GM19351 (cell line): ENCODE measurements at regions not wholly inside any gene's neighbourhood (a gene's known extent, or its start where the extent isn't known, plus 50 kb on each side); places are given as distances from the start of the nearest gene placed in this dataset.
"Not testable (repeated sequence)": the region's sequence is repeated elsewhere in the genome, so short reads cannot be mapped to it uniquely, and the experiment has no call there.

ENCODE experiments used
- ATAC-seq: cut with Tn5 transposase; IDR thresholded peaks from one replicate; pipeline ENCODE4 v1.9.1; 2021; ENCODE audit warnings: mild to moderate bottlenecking, moderate library complexity; ENCODE audit not compliant: unreplicated experiment

- ATAC-seq = no peak
Measured at GRCh38 chr13:88369866-88370265, 698.7 kb downstream of the SLITRK5 start.

GRCh38 chr13:88376760-88377388, 705.7 kb downstream of the SLITRK5 start:
- ATAC-seq = no peak

DNA sequence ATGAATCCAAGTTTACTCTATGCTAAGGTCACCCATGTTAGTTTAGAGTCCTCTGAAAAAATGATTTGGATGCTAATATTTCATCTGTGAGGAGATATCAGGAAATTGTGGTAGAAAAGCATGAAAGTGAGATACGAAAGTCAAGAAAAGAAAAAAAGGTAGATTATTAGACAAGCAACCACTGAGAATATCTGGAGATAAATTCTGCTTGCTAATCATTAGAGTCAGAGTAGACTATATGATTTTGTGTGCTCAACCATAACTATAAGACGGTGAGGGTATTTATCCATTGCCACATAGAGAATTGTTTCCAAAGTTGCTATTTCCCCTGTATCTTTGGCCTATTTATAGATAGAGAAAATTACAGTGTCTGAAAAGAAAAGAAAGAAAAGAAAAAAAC, 706.7 kb downstream of the SLITRK5 start:
- no peak for ATAC-seq

GRCh38 chr13:88384542-88384941, 713.4 kb downstream of the SLITRK5 start:
- no peak for ATAC-seq

DNA sequence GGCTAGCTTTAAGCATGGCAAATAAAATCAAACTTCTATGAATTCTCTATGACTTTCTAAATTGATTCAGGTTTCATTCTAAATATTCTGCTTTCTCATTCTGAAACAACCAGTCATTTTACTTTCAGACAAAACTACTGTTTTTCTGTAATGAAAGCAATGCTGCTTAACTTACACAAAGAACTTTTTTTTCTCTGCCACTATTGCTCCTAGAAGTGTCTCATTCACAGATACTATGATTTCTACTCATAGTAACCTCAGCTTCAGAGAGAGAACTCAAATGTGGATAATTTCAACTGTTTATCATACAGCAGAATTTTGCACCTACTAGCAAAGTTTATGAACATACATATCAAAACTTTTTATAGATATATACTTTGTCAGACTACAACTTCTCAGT, 724.6 kb downstream of the SLITRK5 start:
- ATAC-seq = no peak

DNA sequence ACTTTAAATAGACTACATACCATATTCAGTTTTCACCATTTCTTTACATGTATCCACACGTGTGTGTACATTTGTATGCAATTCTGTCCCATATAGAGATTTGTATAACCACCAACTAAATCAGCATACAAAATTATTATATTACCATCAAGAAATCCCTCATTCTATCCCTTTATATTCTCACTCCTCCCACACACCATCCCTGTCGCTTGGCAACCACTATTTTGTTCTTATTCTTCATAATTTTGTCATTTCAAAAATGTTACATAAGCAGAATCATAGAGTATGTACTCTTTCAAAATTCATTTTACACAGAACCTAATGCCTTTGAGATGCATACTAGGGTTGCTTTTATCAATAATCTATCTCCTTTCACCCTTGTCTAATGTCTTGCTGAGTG, 740.5 kb downstream of the SLITRK5 start:
- ATAC-seq = no peak

- no peak for ATAC-seq
Measured at GRCh38 chr13:88417801-88418200, 746.6 kb downstream of the SLITRK5 start.

DNA sequence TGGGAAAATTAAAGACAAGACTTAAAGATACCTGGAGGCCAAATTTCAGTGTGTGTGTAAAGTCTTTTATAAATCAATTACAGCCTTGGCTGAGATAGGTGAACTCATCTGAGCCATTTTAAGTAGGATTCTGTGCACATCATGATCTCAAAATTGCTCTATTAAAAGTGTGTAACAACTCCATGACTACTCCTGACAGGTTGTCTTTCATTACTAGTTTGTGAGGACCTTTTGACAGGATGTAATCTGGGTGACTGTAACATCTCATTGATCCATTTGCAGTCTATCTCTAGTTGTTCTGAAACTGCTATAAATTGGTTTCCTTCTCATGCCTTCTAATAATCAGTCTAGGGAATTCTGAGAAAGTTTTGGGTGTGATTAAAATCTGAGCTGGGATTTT, 753.3 kb downstream of the SLITRK5 start:
- no peak for ATAC-seq

DNA sequence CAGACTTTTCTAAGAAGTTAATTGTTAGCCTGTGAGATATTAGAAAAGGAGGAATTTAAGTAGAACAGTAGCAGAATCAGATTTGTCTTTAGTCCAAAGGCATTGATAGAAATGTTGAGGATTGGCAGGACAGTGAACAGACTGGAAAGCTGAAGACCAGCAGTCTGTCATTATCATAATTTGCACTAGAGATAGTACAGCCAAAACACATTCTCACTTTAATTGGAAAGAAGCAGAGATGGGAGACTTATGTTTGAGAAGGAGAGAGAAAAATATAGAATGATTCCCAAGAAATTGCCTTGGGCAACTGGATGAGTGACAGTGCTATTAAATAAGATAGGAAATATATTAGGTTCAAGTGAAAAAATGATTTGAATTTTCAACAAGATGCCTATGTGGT, 755.5 kb downstream of the SLITRK5 start:
- ATAC-seq = no peak

- no peak for ATAC-seq
Measured at GRCh38 chr13:88429862-88430261, 758.7 kb downstream of the SLITRK5 start.

- no peak for ATAC-seq
Measured at GRCh38 chr13:88434953-88435352, 763.8 kb downstream of the SLITRK5 start.

DNA sequence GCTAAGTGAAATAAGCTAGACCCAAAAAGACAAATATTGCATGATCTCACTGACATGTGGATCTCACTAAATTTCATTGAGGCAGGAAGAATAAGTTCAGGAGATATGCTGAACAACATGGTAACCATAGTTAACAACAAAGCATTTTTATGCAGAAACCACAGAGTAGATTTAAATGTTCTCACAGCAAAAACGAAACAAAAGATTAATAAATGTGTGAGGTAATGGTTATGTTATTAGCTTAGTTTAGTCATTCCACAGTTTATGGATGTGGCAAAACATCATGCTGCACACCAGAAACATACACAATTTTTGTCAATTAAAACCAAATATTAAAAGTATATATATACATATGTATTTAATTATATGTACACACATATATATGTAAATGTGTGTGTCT, 765.8 kb downstream of the SLITRK5 start:
- ATAC-seq = no peak

DNA sequence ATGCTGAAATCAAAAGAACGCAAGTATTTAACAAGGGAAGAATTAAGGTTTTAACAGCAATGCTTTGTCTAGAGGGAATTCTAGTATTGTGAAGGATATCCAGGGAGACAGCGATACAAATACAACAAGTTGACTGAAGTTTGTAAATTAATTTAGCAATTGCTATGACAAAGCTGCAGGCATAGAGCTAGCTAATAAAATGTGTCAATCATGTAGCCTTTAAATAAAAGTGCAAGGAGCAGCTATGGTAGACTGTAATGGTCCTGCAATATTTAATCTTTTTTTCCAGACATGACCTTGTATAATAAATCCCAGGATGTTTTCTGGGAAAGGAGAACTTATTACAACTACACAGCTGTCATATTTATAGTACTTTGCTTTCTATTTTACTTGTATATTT, 779.3 kb downstream of the SLITRK5 start:
- ATAC-seq = no peak

- ATAC-seq = no peak
Measured at GRCh38 chr13:88456151-88456550, 785.0 kb downstream of the SLITRK5 start.

- ATAC-seq = no peak
Measured at GRCh38 chr13:88459331-88459730, 788.2 kb downstream of the SLITRK5 start.

DNA sequence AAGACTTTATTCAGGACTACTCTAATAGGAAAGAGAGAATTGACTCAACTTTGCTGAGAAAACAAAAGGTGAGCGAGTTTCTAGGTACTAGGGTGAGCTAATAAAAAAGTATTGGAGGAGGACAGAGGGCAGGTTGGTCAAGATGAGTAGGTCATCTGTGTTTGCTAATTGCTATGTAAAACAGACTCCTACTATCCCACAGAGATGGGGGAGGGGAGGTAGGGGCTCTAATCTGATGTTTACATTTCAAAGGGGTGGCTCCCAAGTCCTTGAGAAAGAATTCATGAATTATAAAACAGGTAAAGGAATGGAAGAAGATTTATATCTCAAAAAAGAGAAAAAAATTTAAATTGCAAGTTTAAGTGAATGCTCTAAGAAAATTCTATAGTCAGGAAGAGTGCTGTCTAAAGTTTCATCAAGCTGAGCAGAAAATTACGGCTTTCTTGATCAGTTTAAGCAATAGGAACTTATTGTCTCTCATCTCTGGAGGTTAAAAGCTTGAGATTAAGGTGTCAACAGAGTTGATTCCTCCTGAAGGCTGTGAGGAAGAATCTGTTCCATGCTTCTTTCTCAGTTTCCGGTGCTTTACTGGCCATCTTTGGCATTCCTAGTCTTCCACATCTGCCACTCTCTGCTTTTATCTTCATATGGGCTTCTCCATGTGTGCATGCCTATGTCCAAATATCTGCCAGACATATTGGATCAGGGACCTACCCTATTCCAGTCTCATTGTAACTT, 790.3 kb downstream of the SLITRK5 start:
- ATAC-seq = no peak

GRCh38 chr13:88464851-88465250, 793.7 kb downstream of the SLITRK5 start:
- ATAC-seq = no peak

DNA sequence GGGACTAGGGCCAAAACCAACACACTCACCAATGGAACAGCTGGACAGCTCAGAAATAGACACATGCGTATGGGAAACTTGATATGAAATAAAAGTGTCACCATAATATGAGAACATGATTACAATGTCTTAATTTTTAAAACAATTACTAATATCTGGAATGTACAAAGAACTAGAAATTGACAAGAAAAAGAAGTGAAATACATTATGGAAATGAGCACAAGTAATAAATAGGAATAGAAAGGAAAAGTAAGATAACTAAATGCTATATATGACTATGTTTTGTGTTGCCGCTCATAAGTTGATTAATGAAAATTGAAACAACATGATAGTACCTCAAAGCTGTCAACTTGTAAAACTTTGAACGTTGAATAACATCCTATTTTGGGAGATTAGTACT, 801.1 kb downstream of the SLITRK5 start:
- ATAC-seq = no peak

DNA sequence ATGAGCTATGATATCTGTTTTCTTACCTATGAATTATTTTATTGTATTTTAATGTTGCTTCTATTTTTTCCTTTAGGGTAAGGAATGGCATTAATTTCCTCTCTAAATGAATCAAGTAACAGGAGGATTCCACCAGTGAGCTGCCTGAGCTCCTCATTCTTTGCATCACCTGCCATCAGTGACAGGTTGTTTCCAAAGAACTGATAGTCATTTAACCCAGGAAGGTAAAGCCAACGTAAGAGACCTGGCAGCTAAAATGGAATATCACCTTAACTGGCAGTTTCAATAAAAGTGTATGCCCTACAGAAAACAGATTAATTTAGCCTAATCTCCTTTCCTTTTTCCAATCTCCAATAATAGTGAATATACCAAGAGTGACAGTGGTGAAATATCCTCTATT, 812.0 kb downstream of the SLITRK5 start:
- ATAC-seq = no peak

GRCh38 chr13:88507909-88508308, 836.7 kb downstream of the SLITRK5 start:
- no peak for ATAC-seq

- ATAC-seq = not testable (repeated sequence)
Measured at GRCh38 chr13:88512993-88513392, 841.8 kb downstream of the SLITRK5 start.

DNA sequence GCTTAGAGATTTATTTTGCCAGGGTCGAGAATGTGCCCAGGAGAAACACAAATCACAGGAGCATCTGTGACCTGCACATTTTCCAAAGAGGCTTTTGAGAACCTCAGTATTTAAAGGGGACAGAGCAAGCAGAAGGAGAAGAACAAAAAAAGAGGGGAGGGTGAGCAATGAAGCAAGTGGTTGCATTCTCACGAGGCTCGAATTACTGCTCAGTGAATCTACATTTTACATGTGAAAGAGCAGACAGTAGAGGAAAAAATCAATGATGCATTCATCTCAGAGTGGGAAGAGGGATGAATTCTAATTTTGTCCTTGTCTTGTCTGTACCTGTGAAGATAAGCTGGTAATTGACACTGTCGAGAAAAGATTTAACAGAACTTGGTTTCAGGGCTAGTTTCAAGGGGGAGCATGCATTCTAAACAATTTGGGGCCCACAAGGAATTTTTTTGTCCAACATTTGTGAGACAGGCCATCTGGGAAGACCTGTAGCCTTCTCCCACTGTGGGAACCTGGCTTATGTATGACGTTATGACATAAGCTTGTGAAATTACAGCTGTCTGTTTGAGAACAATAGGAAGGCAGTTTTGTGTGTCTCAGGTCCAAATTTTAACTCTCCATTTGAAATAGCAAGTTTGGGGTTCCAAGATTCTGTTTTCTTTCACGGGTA, 855.1 kb downstream of the SLITRK5 start:
- no peak for ATAC-seq
